ENCODE measurements at regions not wholly inside any gene's neighbourhood (a gene's known extent, or its start where the extent isn't known, plus 50 kb on each side); places are given as distances from the start of the nearest gene placed in this dataset.

DNA sequence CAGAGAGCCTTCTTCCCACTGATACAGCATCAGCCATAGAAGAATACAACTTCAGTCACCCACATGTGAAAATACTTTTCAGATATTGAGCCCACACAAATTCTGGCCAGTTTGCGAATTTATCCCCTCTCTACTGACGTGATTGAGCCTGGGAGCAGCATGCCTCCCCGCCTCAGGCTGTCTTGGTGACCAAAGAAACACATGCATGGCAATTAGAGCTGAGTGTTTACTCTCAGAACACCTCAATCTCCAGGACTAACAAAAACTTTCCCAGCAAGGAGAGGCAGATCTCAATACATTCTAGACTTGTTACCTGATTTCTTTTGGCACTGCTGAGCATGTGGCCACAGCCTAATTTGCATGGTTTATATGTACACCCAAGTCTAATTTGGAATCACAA is 122.5 kb downstream of the TMEM26 start:
- no peak for TF ChIP-seq CTCF (IDR thresholded peaks at IDR 0.05; ENCODE audit: borderline replicate concordance, extremely low read depth, insufficient read depth)
- intact Hi-C loops (cut with DNase I) = no loop called here
- no peak for DNase-seq
- H3K27ac ChIP-seq (ENCODE audit: low read depth in 2 of 2, low read length in 2 of 2) = no peak overlapping the region
- no peaks in the 10 kb centered on the region for H3K27me3 ChIP-seq (ENCODE audit: control insufficient read depth, insufficient read depth, low read length)
- no peak overlapping the region for H3K9ac ChIP-seq (ENCODE audit: low read length in 3 of 3)
- H3K4me1 ChIP-seq (ENCODE audit: control insufficient read depth in 2 of 3, insufficient read depth in 2 of 3, low read depth in 1 of 3, low read length in 3 of 3) = no peaks in the 10 kb centered on the region
- H3K9me3 ChIP-seq (ENCODE audit: control insufficient read depth in 2 of 3, insufficient read depth in 1 of 3, low read length in 3 of 3) = peaks cover 0 to 2% (median 0%) of the 10 kb centered on the region in 3 donors
- H3K4me3 ChIP-seq (ENCODE audit: low read length in 3 of 3) = no peak overlapping the region
- H3K36me3 ChIP-seq (ENCODE audit: control insufficient read depth in 2 of 3, insufficient read depth in 3 of 3, low read length in 3 of 3) = no peaks in the 10 kb centered on the region
- FAIRE-seq = no peak

GRCh38 chr10:61329854-61330253 is 123.3 kb downstream of the TMEM26 start:
- H3K36me3 ChIP-seq (ENCODE audit: control insufficient read depth in 2 of 3, insufficient read depth in 3 of 3, low read length in 3 of 3) = no peaks in the 10 kb centered on the region
- intact Hi-C loops (cut with DNase I) = no loop called here
- H3K27me3 ChIP-seq (ENCODE audit: control insufficient read depth, insufficient read depth, low read length) = no peaks in the 10 kb centered on the region
- FAIRE-seq (no peak), DNase-seq (no peak)
- no peak overlapping the region for H3K4me3 ChIP-seq (ENCODE audit: low read length in 3 of 3)
- no peak for TF ChIP-seq CTCF (IDR thresholded peaks at IDR 0.05; ENCODE audit: borderline replicate concordance, extremely low read depth, insufficient read depth)
- no peaks in the 10 kb centered on the region for H3K4me1 ChIP-seq (ENCODE audit: control insufficient read depth in 2 of 3, insufficient read depth in 2 of 3, low read depth in 1 of 3, low read length in 3 of 3)
- H3K9me3 ChIP-seq (ENCODE audit: control insufficient read depth in 2 of 3, insufficient read depth in 1 of 3, low read length in 3 of 3) = peaks cover 0 to 2% (median 0%) of the 10 kb centered on the region in 3 donors
- no peak overlapping the region for H3K9ac ChIP-seq (ENCODE audit: low read length in 3 of 3)
- H3K27ac ChIP-seq (ENCODE audit: low read depth in 2 of 2, low read length in 2 of 2) = no peak overlapping the region

GRCh38 chr10:61325223-61325960 is 127.8 kb downstream of the TMEM26 start:
- no peaks in the 10 kb centered on the region for H3K4me1 ChIP-seq (ENCODE audit: control insufficient read depth in 2 of 3, insufficient read depth in 2 of 3, low read depth in 1 of 3, low read length in 3 of 3)
- H3K36me3 ChIP-seq (ENCODE audit: control insufficient read depth in 2 of 3, insufficient read depth in 3 of 3, low read length in 3 of 3) = no peaks in the 10 kb centered on the region
- H3K27me3 ChIP-seq (ENCODE audit: control insufficient read depth, insufficient read depth, low read length) = no peaks in the 10 kb centered on the region
- H3K9me3 ChIP-seq (ENCODE audit: control insufficient read depth in 2 of 3, insufficient read depth in 1 of 3, low read length in 3 of 3) = no peaks in the 10 kb centered on the region
- no peak overlapping the region for H3K27ac ChIP-seq (ENCODE audit: low read depth in 2 of 2, low read length in 2 of 2)
- FAIRE-seq (no peak), DNase-seq (no peak)
- intact Hi-C loops (cut with DNase I) = no loop called here
- H3K4me3 ChIP-seq (ENCODE audit: low read length in 3 of 3) = no peak overlapping the region
- no peak for TF ChIP-seq CTCF (IDR thresholded peaks at IDR 0.05; ENCODE audit: borderline replicate concordance, extremely low read depth, insufficient read depth)
- H3K9ac ChIP-seq (ENCODE audit: low read length in 3 of 3) = no peak overlapping the region

DNA sequence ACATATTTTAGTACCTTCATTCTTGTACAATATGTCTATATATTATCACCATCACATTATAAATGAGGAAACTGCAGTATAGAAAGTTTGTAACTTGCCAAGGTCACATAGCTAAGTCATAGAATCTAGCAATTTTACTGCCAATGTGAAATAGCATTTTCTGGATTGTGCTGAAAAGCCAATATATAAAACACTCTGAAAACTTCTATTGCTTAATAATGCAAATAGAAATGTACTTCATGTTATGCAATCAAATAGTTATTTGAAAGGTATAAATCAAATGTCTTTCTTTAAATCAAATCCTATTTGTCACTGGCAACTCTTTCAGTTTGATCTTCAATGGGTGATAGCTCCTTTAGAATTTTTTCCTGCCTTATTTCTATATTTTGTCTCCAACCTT is 129.5 kb downstream of the TMEM26 start:
- Histone ChIP-seq H3K9ac (ENCODE audit: low read length in 3 of 3) (no peak overlapping the region), H3K27me3 (ENCODE audit: control insufficient read depth, insufficient read depth, low read length) (no peaks in the 10 kb centered on the region), H3K9me3 (ENCODE audit: control insufficient read depth in 2 of 3, insufficient read depth in 1 of 3, low read length in 3 of 3) (no peaks in the 10 kb centered on the region), H3K27ac (ENCODE audit: low read depth in 2 of 2, low read length in 2 of 2) (no peak overlapping the region), H3K4me3 (ENCODE audit: low read length in 3 of 3) (no peak overlapping the region), H3K4me1 (ENCODE audit: control insufficient read depth in 2 of 3, insufficient read depth in 2 of 3, low read depth in 1 of 3, low read length in 3 of 3) (no peaks in the 10 kb centered on the region), H3K36me3 (ENCODE audit: control insufficient read depth in 2 of 3, insufficient read depth in 3 of 3, low read length in 3 of 3) (no peaks in the 10 kb centered on the region)
- FAIRE-seq (no peak), DNase-seq (no peak)
- intact Hi-C loops (cut with DNase I) = no loop called here
- no peak for TF ChIP-seq CTCF (IDR thresholded peaks at IDR 0.05; ENCODE audit: borderline replicate concordance, extremely low read depth, insufficient read depth)

All from kidney (tissue), 13 donors.